Right lobe of liver (tissue), 6 donors: ENCODE measurements at regions not wholly inside any gene's neighbourhood (a gene's known extent, or its start where the extent isn't known, plus 50 kb on each side); places are given as distances from the start of the nearest gene placed in this dataset.

Source experiments
- ATAC-seq, 4 donors: fragments of 200-7000 bp; cut with Tn5 transposase; one replicate each; pipeline ENCODE4 v1.9.1; 2020; ENCODE audit warnings: mild to moderate bottlenecking in 4 of 4, moderate library complexity in 4 of 4
- DNase-seq, 3 donors: peaks; one replicate each; pipeline ENCODE4 v3.0.0-alpha.2; 2020
- H3K27ac ChIP-seq, 3 donors: fragments of 200-600 bp; one replicate each; pipeline ENCODE4 v1.8.0; 2022
- H3K27me3 ChIP-seq, 2 donors: fragments of 200-600 bp; one replicate each; pipeline ENCODE4 v1.8.0; 2022
- H3K36me3 ChIP-seq, 4 donors: fragments of 200-600 bp; sonication (generic) in 1 of 4; one replicate each; pipeline versions ENCODE4 v1.5.1 to v1.8.0; 2017 to 2022; ENCODE audit warnings: control low read depth in 1 of 4
- H3K4me1 ChIP-seq, 4 donors: fragments of 200-600 bp; sonication (generic) in 1 of 4; one replicate each; pipeline versions ENCODE4 v1.5.1 to v1.8.0; 2017 to 2022; ENCODE audit warnings: control low read depth in 1 of 4
- H3K4me3 ChIP-seq, 3 donors: fragments of 200-600 bp; one replicate each; pipeline ENCODE4 v1.8.0; 2022
- H3K9me3 ChIP-seq, 4 donors: fragments of 200-600 bp; sonication (generic) in 1 of 4; one replicate each; pipeline versions ENCODE4 v1.5.1 to v1.8.0; 2017 to 2022; ENCODE audit warnings: control low read depth in 1 of 4
- POLR2A ChIP-seq: fragments of 450-650 bp; IDR thresholded peaks from one replicate; pipeline ENCODE4 v1.6.1; 2017; ENCODE audit warnings: antibody characterized with exemption, mild to moderate bottlenecking
- WGBS: methylation state at CpG from one replicate; pipeline ENCODE4 v1.1.6; 2018; ENCODE audit warnings: low coverage, low lambda C conversion rate; ENCODE audit not compliant: insufficient coverage; ENCODE audit errors: missing lambda C conversion rate; 5-methylcytosine and 5-hydroxymethylcytosine counted together
- intact Hi-C, 2 donors: fragments of 100-400 bp; cut with DNase I; formaldehyde crosslinking; loops; one replicate each; pipeline versions ENCODE4 v1.11.2 to v1.14.1; 2022
- TF ChIP-seq, protein P1 (sequence below), 4 donors: fragments of 200-600 bp in 3 of 4; fragments of 450-650 bp in 1 of 4; IDR thresholded peaks; one replicate each; pipeline versions ENCODE4 v1.5.1 to v1.8.0; 2016 to 2022; ENCODE audit warnings: antibody characterized with exemption in 4 of 4, mild to moderate bottlenecking in 2 of 4
- donor health status: DM: no; HTN: yes; CAD: no.
- donor health status: DM: no; HTN: no; CAD: no.
- donor health status: DM: no; HTN: no; CAD: no.
- donor health status: DM: no; HTN: yes; CAD: no.
- donor health status: DM: no; HTN: yes; CAD: no.

DNA sequence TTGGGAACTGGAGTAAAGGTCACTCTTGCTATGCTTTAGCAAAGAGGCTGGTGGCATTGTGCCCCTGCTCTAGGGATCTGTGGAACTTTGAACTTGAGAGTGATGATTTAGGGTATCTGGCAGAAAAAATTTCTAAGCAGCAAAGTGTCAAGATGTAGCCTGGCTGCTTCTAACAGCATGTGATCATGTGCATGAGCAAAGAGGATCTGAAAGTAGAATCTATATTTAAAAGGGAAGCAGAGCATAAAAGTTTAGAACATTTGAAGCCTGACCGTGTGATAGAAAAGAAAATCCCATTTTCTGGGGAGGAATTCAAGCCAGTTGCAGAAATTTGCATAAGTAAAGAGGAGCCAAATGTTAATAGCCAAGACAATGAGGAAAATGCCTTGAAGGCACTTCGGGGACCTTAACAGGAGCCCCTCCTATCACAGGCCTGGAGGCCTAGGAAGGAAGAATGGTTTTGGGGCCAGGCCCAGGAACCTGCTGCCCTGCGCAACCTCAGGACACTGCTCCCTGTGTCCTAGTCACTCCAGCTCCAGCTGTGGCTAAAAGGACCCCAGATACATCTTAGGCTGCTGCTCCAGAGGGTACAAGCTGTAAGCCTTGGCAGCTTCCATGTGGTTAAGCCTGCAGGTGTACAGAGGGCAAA lies 212.2 kb upstream of the LINGO1 start:
- Histone ChIP-seq H3K4me3 (no peak overlapping the region), H3K27ac (no peak overlapping the region), H3K36me3 (no peaks in the 10 kb centered on the region), H3K4me1 (no peaks in the 10 kb centered on the region), H3K9me3 (no peaks in the 10 kb centered on the region), H3K27me3 (no peaks in the 10 kb centered on the region)
- intact Hi-C loops = no loop called here
- peak in 1 of 3 donors; percentile 13 for DNase-seq
- WGBS = 55% methylated on average over 2 of the region's 3 CpGs
- ATAC-seq = no peak
- no peak for TF ChIP-seq POLR2A
- TF ChIP-seq, protein P1, sequence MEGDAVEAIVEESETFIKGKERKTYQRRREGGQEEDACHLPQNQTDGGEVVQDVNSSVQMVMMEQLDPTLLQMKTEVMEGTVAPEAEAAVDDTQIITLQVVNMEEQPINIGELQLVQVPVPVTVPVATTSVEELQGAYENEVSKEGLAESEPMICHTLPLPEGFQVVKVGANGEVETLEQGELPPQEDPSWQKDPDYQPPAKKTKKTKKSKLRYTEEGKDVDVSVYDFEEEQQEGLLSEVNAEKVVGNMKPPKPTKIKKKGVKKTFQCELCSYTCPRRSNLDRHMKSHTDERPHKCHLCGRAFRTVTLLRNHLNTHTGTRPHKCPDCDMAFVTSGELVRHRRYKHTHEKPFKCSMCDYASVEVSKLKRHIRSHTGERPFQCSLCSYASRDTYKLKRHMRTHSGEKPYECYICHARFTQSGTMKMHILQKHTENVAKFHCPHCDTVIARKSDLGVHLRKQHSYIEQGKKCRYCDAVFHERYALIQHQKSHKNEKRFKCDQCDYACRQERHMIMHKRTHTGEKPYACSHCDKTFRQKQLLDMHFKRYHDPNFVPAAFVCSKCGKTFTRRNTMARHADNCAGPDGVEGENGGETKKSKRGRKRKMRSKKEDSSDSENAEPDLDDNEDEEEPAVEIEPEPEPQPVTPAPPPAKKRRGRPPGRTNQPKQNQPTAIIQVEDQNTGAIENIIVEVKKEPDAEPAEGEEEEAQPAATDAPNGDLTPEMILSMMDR (IDR thresholded peaks at IDR 0.05) = no peak

- ATAC-seq (no peak), DNase-seq (no peak)
- TF ChIP-seq POLR2A = no peak
- TF ChIP-seq, protein P1 (IDR thresholded peaks at IDR 0.05) = no peak
- intact Hi-C loops = no loop called here
- no peaks in the 10 kb centered on the region for H3K4me1 ChIP-seq
- no peak overlapping the region for H3K27ac ChIP-seq
- no peaks in the 10 kb centered on the region for H3K9me3 ChIP-seq
- no peaks in the 10 kb centered on the region for H3K36me3 ChIP-seq
- H3K27me3 ChIP-seq = no peaks in the 10 kb centered on the region
- H3K4me3 ChIP-seq = no peak overlapping the region
- 50% methylated on average over 5 of the region's 5 CpGs for WGBS
Measured at GRCh38 chr15:77843546-77843945, 210.8 kb upstream of the LINGO1 start.

GRCh38 chr15:77840991-77841775 lies 208.5 kb upstream of the LINGO1 start:
- Histone ChIP-seq H3K27me3 (no peaks in the 10 kb centered on the region), H3K36me3 (no peaks in the 10 kb centered on the region), H3K4me1 (no peaks in the 10 kb centered on the region), H3K27ac (no peak overlapping the region), H3K4me3 (no peak overlapping the region), H3K9me3 (no peaks in the 10 kb centered on the region)
- intact Hi-C loops = no loop called here
- ATAC-seq (no peak), DNase-seq (peak in 2 of 3 donors; percentile 17 to 37)
- WGBS = 50% methylated on average over 7 of the region's 11 CpGs
- TF ChIP-seq, protein P1 (IDR thresholded peaks at IDR 0.05) = no peak
- TF ChIP-seq POLR2A = no peak

DNA sequence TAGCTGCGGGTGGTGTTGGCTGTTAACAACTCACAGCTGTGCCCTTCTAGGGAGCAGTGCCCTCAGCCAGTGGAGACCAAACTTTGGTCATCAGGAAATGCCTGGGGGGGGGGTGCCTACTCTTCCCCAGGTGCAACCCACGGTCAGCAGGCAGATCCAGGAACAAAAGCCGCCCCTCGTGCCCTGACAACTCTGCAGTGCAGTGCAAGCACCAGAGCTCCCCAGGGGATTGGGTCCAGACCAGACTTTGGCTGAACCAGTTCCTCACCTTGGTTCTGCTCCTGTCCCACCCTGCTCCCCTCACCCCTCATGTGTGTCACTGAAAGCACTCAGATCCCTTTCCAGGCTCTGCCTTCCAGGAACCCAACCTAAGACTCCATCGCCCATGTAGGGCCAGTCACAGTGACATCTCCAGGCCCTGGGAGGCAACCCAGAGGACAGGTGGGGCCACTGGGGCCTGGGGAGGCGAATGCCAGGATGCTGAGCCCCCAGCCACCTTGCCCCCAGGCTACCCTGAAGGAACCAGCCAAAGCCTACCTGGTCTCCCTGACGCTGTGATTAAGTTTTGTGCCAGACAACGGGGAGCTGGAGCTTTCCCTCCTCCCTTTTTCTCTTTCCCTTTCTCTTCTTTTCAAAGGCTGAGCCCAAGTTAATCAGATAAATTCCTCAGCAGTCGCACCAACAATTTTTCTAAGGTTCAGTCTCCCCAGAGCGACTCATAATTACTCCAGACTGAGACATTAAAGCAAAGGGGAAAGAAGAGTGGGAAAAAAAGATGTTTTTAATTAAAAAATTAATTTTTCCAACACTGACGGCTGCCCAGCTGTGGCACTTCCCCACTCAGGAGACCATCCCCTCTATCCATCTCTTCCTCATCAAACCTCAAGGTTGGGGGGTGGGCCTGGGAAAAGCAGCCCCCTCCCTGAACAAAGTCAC lies 207.5 kb upstream of the LINGO1 start:
- Histone ChIP-seq H3K4me3 (no peak overlapping the region), H3K27me3 (no peaks in the 10 kb centered on the region), H3K36me3 (no peaks in the 10 kb centered on the region), H3K27ac (no peak overlapping the region), H3K4me1 (no peaks in the 10 kb centered on the region), H3K9me3 (no peaks in the 10 kb centered on the region)
- whole genome bisulfite sequencing = 60% methylated on average over 6 of the region's 11 CpGs
- intact Hi-C loops = no loop called here
- TF ChIP-seq POLR2A = no peak
- TF ChIP-seq, protein P1 (IDR thresholded peaks at IDR 0.05) = no peak
- ATAC-seq (no peak), DNase-seq (peak in 2 of 3 donors; percentile 16 to 26)
